Neural cell (in vitro differentiated cells): ENCODE measurements at regions not wholly inside any gene's neighbourhood (a gene's known extent, or its start where the extent isn't known, plus 50 kb on each side); places are given as distances from the start of the nearest gene placed in this dataset.

Experiments used
- H2AFZ ChIP-seq: fragments of 200-600, 300-800 bp; sonication (generic), shearing (Covaris generic); 2 replicates; pipeline ENCODE4 v1.6.0; 2014; ENCODE audit warnings: low read depth, mild to moderate bottlenecking, antibody characterized with exemption, low read length, moderate library complexity
- H3F3A ChIP-seq: fragments of 200-600 bp; shearing (Covaris generic); 2 replicates; pipeline ENCODE4 v1.6.1; 2016; ENCODE audit warnings: mild to moderate bottlenecking, moderate library complexity, mixed read lengths, antibody characterized with exemption, low read length; ENCODE audit not compliant: insufficient read depth, poor library complexity, severe bottlenecking
- H3K27ac ChIP-seq: fragments of 200-600, 300-800 bp; sonication (generic), shearing (Covaris generic); 2 replicates; pipeline ENCODE4 v1.5.1; 2014; ENCODE audit warnings: mild to moderate bottlenecking, low read length, moderate library complexity
- H3K27me3 ChIP-seq: fragments of 300-800, 200-600 bp; sonication (generic), shearing (Covaris generic); 2 replicates; pipeline ENCODE4 v1.6.0; 2014; ENCODE audit warnings: mild to moderate bottlenecking, low read depth, low read length, moderate library complexity; ENCODE audit not compliant: insufficient read depth
- H3K36me3 ChIP-seq: fragments of 300-800, 200-600 bp; sonication (generic), shearing (Covaris generic); 2 replicates; pipeline ENCODE4 v1.5.1; 2014; ENCODE audit warnings: mild to moderate bottlenecking, antibody characterized with exemption, low read length, moderate library complexity; ENCODE audit not compliant: insufficient read depth
- H3K4me2 ChIP-seq: fragments of 300-800, 200-600 bp; sonication (generic), shearing (Covaris generic); 2 replicates; pipeline ENCODE4 v1.6.0; 2014; ENCODE audit warnings: mild to moderate bottlenecking, low read length
- H3K4me3 ChIP-seq: fragments of 300-800, 200-600 bp; sonication (generic), shearing (Covaris generic); 2 replicates; pipeline ENCODE4 v1.5.1; 2014; ENCODE audit warnings: mild to moderate bottlenecking, low read length, moderate library complexity
- H3K79me2 ChIP-seq: fragments of 200-600 bp; shearing (Covaris generic); replicated peaks from 2 replicates; pipeline ENCODE4 v1.6.0; 2014; ENCODE audit warnings: mild to moderate bottlenecking, low read length, moderate library complexity; ENCODE audit not compliant: insufficient read depth
- H3K9ac ChIP-seq: fragments of 300-800, 200-600 bp; sonication (generic), shearing (Covaris generic); 2 replicates; pipeline ENCODE4 v1.6.1; 2016; ENCODE audit warnings: mild to moderate bottlenecking, low read length, mixed read lengths
- H3K9me2 ChIP-seq: fragments of 200-600 bp; shearing (Covaris generic); 2 replicates; pipeline ENCODE4 v1.6.1; 2016; ENCODE audit warnings: mild to moderate bottlenecking, low read length, mixed read lengths; ENCODE audit not compliant: insufficient read depth
- H3K9me3 ChIP-seq: fragments of 200-600, 300-800 bp; sonication (generic), shearing (Covaris generic); 2 replicates; pipeline ENCODE4 v1.6.1; 2016; ENCODE audit warnings: mild to moderate bottlenecking, mixed run types, low read length, moderate library complexity, mixed read lengths
- H4K20me1 ChIP-seq: fragments of 200-600 bp; shearing (Covaris generic); 2 replicates; pipeline ENCODE4 v1.6.1; 2016; ENCODE audit warnings: mild to moderate bottlenecking, mixed run types; ENCODE audit not compliant: insufficient read depth
- EP300 ChIP-seq: fragments of 450-650 bp; conservative IDR thresholded peaks from 2 replicates; pipeline ENCODE4 v1.6.1; 2014; ENCODE audit warnings: antibody characterized with exemption, mild to moderate bottlenecking, moderate library complexity; ENCODE audit not compliant: poor library complexity, severe bottlenecking
- EZH2 ChIP-seq: fragments of 200-600, 300-800 bp; shearing (Covaris generic), sonication (generic); IDR thresholded peaks from 2 replicates; pipeline ENCODE4 v1.6.1; 2014; ENCODE audit warnings: antibody characterized with exemption, low read length, borderline replicate concordance, mild to moderate bottlenecking; ENCODE audit not compliant: insufficient read depth, poor library complexity, severe bottlenecking
- MXI1 ChIP-seq: fragments of 450-650 bp; conservative IDR thresholded peaks from 2 replicates; pipeline ENCODE4 v1.6.1; 2014; ENCODE audit warnings: antibody characterized with exemption, mild to moderate bottlenecking; ENCODE audit not compliant: poor library complexity, severe bottlenecking
- POLR2AphosphoS5 ChIP-seq: IDR thresholded peaks from 2 replicates; pipeline ENCODE4 v1.6.1; 2012
- RAD21 ChIP-seq: fragments of 450-650 bp; conservative IDR thresholded peaks from 2 replicates; pipeline ENCODE4 v1.6.1; 2014; ENCODE audit warnings: antibody characterized with exemption, mild to moderate bottlenecking, moderate library complexity
- SMC3 ChIP-seq: fragments of 450-650 bp; conservative IDR thresholded peaks from 2 replicates; pipeline ENCODE4 v1.6.1; 2014; ENCODE audit warnings: antibody characterized with exemption, mild to moderate bottlenecking, moderate library complexity; ENCODE audit not compliant: poor library complexity
- TAF1 ChIP-seq: IDR thresholded peaks from 2 replicates; pipeline ENCODE4 v1.6.1; 2012; ENCODE audit warnings: low read depth
- TF ChIP-seq, protein P1 (sequence below): IDR thresholded peaks from 2 replicates; pipeline ENCODE4 v1.6.1; 2012; ENCODE audit warnings: borderline replicate concordance
- TF ChIP-seq, protein P2 (sequence below): fragments of 450-650 bp; IDR thresholded peaks from 2 replicates; pipeline ENCODE4 v1.5.1; 2014; ENCODE audit warnings: antibody characterized with exemption, mild to moderate bottlenecking, moderate library complexity; ENCODE audit not compliant: poor library complexity, severe bottlenecking

DNA sequence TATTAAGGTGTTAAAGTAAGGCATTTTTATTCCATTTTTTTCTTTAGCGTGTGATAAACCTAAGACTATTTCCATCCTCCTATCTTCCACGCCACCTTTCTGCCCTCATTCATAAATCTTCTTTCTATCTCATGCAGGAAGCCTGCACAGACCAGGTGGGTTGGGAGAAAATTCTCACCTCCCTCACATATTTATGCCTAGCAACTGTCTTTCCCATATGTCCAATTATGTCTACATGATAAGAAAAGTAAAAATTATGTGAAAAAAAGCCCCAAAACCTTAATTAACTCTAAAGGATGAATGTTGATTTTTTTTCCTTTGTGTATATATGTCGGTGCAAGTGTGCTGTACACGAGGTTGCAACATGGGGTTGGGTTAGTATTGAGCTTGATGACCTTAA lies 225.6 kb upstream of the GCFC2 start:
- Histone ChIP-seq H3K27me3 (no peaks in the 10 kb centered on the region), H3K9me2 (no peaks in the 10 kb centered on the region), H3K27ac (no peak overlapping the region)

DNA sequence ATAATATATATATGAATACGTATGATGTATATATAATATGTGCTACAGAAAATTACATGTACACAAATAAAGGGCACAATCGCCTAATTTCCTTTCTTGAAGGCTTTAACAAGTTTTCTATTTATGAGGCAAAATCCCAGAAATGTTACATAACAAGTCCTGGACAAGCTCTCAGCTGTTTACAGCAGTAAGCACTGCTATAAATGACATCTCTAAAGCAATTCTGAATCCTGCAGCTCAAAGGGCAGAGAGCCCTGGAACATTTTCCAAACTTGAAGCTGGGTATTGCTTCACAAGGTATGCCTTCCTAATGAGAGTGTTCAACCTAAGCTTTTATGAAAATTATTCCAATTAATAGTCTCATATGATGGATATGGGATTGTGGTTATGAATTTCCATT lies 222.3 kb upstream of the GCFC2 start:
- H2AFZ ChIP-seq, result no peak overlapping the region
- H4K20me1 ChIP-seq, result no peaks in the 10 kb centered on the region
- no peaks in the 10 kb centered on the region for H3K27me3 ChIP-seq
- TF ChIP-seq POLR2AphosphoS5, result no peak
- TF ChIP-seq EP300, result no peak
- no peak for TF ChIP-seq RAD21
- TF ChIP-seq, protein P1, sequence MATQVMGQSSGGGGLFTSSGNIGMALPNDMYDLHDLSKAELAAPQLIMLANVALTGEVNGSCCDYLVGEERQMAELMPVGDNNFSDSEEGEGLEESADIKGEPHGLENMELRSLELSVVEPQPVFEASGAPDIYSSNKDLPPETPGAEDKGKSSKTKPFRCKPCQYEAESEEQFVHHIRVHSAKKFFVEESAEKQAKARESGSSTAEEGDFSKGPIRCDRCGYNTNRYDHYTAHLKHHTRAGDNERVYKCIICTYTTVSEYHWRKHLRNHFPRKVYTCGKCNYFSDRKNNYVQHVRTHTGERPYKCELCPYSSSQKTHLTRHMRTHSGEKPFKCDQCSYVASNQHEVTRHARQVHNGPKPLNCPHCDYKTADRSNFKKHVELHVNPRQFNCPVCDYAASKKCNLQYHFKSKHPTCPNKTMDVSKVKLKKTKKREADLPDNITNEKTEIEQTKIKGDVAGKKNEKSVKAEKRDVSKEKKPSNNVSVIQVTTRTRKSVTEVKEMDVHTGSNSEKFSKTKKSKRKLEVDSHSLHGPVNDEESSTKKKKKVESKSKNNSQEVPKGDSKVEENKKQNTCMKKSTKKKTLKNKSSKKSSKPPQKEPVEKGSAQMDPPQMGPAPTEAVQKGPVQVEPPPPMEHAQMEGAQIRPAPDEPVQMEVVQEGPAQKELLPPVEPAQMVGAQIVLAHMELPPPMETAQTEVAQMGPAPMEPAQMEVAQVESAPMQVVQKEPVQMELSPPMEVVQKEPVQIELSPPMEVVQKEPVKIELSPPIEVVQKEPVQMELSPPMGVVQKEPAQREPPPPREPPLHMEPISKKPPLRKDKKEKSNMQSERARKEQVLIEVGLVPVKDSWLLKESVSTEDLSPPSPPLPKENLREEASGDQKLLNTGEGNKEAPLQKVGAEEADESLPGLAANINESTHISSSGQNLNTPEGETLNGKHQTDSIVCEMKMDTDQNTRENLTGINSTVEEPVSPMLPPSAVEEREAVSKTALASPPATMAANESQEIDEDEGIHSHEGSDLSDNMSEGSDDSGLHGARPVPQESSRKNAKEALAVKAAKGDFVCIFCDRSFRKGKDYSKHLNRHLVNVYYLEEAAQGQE, result no peak
- no peak for TF ChIP-seq MXI1
- TF ChIP-seq EZH2, result no peak
- no peak for TF ChIP-seq TAF1
- TF ChIP-seq, protein P2, sequence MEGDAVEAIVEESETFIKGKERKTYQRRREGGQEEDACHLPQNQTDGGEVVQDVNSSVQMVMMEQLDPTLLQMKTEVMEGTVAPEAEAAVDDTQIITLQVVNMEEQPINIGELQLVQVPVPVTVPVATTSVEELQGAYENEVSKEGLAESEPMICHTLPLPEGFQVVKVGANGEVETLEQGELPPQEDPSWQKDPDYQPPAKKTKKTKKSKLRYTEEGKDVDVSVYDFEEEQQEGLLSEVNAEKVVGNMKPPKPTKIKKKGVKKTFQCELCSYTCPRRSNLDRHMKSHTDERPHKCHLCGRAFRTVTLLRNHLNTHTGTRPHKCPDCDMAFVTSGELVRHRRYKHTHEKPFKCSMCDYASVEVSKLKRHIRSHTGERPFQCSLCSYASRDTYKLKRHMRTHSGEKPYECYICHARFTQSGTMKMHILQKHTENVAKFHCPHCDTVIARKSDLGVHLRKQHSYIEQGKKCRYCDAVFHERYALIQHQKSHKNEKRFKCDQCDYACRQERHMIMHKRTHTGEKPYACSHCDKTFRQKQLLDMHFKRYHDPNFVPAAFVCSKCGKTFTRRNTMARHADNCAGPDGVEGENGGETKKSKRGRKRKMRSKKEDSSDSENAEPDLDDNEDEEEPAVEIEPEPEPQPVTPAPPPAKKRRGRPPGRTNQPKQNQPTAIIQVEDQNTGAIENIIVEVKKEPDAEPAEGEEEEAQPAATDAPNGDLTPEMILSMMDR, result no peak
- no peak for TF ChIP-seq SMC3
- H3K4me3 ChIP-seq, result no peak overlapping the region
- H3K27ac ChIP-seq, result no peak overlapping the region
- H3K36me3 ChIP-seq, result no peaks in the 10 kb centered on the region
- H3K9me2 ChIP-seq, result no peaks in the 10 kb centered on the region
- H3K9me3 ChIP-seq, result peaks cover 2% of the 10 kb centered on the region
- no peaks in the 10 kb centered on the region for H3K79me2 ChIP-seq
- H3F3A ChIP-seq, result no peaks in the 10 kb centered on the region
- no peak overlapping the region for H3K4me2 ChIP-seq
- no peak overlapping the region for H3K9ac ChIP-seq

More for the DNA sequence above, 225.6 kb upstream of the GCFC2 start:
- Histone ChIP-seq H3K9me3 (peaks cover 2% of the 10 kb centered on the region), H3K9ac (no peak overlapping the region), H3F3A (no peaks in the 10 kb centered on the region), H3K79me2 (no peaks in the 10 kb centered on the region), H4K20me1 (no peaks in the 10 kb centered on the region), H3K4me2 (no peak overlapping the region), H3K4me3 (no peak overlapping the region), H3K36me3 (no peaks in the 10 kb centered on the region), H2AFZ (no peak overlapping the region)
- TF ChIP-seq, protein P2, result no peak
- no peak for TF ChIP-seq RAD21
- TF ChIP-seq MXI1, result no peak
- TF ChIP-seq, protein P1, result no peak
- TF ChIP-seq TAF1, result no peak
- TF ChIP-seq EP300, result no peak
- TF ChIP-seq SMC3, result no peak
- TF ChIP-seq EZH2, result no peak
- no peak for TF ChIP-seq POLR2AphosphoS5
